ENCODE measurements at regions not wholly inside any gene's neighbourhood (a gene's known extent, or its start where the extent isn't known, plus 50 kb on each side); places are given as distances from the start of the nearest gene placed in this dataset.

- no peak for DNase-seq (ENCODE audit: low read depth)
These were observed 137.9 kb upstream of the MAP9 start for GRCh38 chr4:155514628-155515027.

- no peak for DNase-seq (ENCODE audit: low read depth)
These were observed 136.1 kb upstream of the MAP9 start for GRCh38 chr4:155512817-155513216.

- no peak for DNase-seq (ENCODE audit: low read depth)
These were observed 135.3 kb upstream of the MAP9 start for GRCh38 chr4:155512046-155512445.

GRCh38 chr4:155510771-155511170 is 134.0 kb upstream of the MAP9 start:
- no peak for DNase-seq (ENCODE audit: low read depth)

- DNase-seq (ENCODE audit: low read depth) = peak; percentile 32
These were observed 132.8 kb upstream of the MAP9 start for GRCh38 chr4:155509555-155509954.

GRCh38 chr4:155506745-155507144 is 130.0 kb upstream of the MAP9 start:
- no peak for DNase-seq (ENCODE audit: low read depth)

GRCh38 chr4:155505321-155505720 is 128.6 kb upstream of the MAP9 start:
- no peak for DNase-seq (ENCODE audit: low read depth)

- DNase-seq (ENCODE audit: low read depth) = no peak
These were observed 120.5 kb upstream of the MAP9 start for GRCh38 chr4:155497306-155497705.

- no peak for DNase-seq (ENCODE audit: low read depth)
These were observed 119.5 kb upstream of the MAP9 start for GRCh38 chr4:155496294-155496626.

- DNase-seq (ENCODE audit: low read depth) = no peak
These were observed 119.0 kb upstream of the MAP9 start for GRCh38 chr4:155495572-155496293.

- DNase-seq (ENCODE audit: low read depth) = no peak
These were observed 117.4 kb upstream of the MAP9 start for GRCh38 chr4:155494037-155494718.

GRCh38 chr4:155491336-155492120 is 114.8 kb upstream of the MAP9 start:
- DNase-seq (ENCODE audit: low read depth) = peak; percentile 16

- DNase-seq (ENCODE audit: low read depth) = no peak
These were observed 112.5 kb upstream of the MAP9 start for GRCh38 chr4:155489271-155489670.

- DNase-seq (ENCODE audit: low read depth) = no peak
These were observed 111.9 kb upstream of the MAP9 start for GRCh38 chr4:155488691-155489090.

GRCh38 chr4:155487210-155487609 is 110.4 kb upstream of the MAP9 start:
- no peak for DNase-seq (ENCODE audit: low read depth)

GRCh38 chr4:155481150-155481549 is 104.4 kb upstream of the MAP9 start:
- DNase-seq (ENCODE audit: low read depth) = no peak

- no peak for DNase-seq (ENCODE audit: low read depth)
These were observed 103.1 kb upstream of the MAP9 start for GRCh38 chr4:155479835-155480234.

- DNase-seq (ENCODE audit: low read depth) = peak; percentile 11
These were observed 101.6 kb upstream of the MAP9 start for GRCh38 chr4:155478336-155478835.

- DNase-seq (ENCODE audit: low read depth) = no peak
These were observed 98.0 kb upstream of the MAP9 start for GRCh38 chr4:155474758-155475157.

- no peak for DNase-seq (ENCODE audit: low read depth)
These were observed 96.8 kb upstream of the MAP9 start for GRCh38 chr4:155473420-155474095.

- DNase-seq (ENCODE audit: low read depth) = no peak
These were observed 91.5 kb upstream of the MAP9 start for GRCh38 chr4:155468282-155468681.

- no peak for DNase-seq (ENCODE audit: low read depth)
These were observed 73.9 kb upstream of the MAP9 start for GRCh38 chr4:155450676-155451075.
